ENCODE measurements at regions not wholly inside any gene's neighbourhood (a gene's known extent, or its start where the extent isn't known, plus 50 kb on each side); places are given as distances from the start of the nearest gene placed in this dataset.

GRCh38 chr3:120838441-120839091 lies 69.4 kb upstream of the STXBP5L start:
- DNase-seq (ENCODE audit: low read depth, low spot score) = no peak

DNA sequence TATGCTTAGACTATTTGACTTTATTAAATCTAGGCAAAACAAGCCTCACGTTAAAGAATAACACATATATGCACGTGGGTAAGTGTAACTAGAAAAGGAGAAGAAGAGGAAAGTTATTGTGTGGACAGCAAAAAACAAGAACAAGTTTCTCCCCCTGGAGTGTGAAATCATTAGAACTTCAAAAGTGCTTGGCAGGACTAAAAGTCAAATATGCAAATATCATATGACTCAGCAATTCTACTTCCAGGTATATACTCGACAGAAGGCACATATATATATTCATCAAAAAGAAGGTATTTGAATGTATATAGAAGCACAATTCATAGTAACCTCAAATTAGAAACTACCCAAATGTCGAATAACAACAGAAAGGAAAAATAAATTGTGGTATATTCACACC lies 68.9 kb upstream of the STXBP5L start:
- no peak for DNase-seq (ENCODE audit: low read depth, low spot score)

DNA sequence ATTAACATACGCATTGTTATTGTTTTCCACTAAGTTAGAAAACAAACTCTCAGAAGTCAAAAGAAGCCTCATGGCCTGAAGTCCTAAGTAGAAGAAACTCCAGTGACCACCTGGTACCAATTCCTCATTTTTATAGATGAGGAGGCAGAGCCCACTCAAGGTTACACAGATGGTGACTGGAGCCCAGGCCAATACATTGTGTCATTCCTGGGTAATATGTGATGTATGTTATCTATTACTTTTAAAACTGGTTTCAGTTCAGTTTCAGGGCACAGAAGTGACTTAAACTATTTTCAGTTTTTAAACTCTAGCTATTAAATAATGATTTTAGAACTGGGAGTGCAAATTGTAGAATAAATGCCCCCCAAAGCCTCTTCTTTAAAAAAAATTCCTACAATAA lies 66.7 kb upstream of the STXBP5L start:
- DNase-seq (ENCODE audit: low read depth, low spot score) = no peak

DNA sequence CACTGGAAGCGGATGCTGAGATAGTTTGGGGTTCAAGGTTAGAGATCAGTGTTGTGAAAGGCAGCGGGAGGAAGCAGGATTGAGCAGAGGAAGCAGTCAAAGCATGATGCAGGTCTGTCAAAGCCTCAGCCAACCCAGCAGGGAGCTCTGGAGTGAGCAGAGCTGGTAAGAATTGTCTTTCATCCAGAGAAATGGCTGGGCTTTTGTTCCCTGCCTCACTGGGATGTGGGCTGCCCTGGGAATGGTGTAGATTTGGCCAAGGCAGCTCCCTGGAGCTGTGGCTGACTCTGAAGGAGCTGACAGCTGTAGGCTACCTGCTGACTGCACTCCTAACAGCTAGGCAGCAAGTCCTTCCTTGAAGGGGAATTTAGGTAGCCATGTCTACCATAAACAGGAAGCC lies 61.9 kb upstream of the STXBP5L start:
- DNase-seq (ENCODE audit: low read depth, low spot score) = peak; percentile 57

- no peak for DNase-seq (ENCODE audit: low read depth, low spot score)
Observed at GRCh38 chr3:120848503-120848902, 59.5 kb upstream of the STXBP5L start.

DNA sequence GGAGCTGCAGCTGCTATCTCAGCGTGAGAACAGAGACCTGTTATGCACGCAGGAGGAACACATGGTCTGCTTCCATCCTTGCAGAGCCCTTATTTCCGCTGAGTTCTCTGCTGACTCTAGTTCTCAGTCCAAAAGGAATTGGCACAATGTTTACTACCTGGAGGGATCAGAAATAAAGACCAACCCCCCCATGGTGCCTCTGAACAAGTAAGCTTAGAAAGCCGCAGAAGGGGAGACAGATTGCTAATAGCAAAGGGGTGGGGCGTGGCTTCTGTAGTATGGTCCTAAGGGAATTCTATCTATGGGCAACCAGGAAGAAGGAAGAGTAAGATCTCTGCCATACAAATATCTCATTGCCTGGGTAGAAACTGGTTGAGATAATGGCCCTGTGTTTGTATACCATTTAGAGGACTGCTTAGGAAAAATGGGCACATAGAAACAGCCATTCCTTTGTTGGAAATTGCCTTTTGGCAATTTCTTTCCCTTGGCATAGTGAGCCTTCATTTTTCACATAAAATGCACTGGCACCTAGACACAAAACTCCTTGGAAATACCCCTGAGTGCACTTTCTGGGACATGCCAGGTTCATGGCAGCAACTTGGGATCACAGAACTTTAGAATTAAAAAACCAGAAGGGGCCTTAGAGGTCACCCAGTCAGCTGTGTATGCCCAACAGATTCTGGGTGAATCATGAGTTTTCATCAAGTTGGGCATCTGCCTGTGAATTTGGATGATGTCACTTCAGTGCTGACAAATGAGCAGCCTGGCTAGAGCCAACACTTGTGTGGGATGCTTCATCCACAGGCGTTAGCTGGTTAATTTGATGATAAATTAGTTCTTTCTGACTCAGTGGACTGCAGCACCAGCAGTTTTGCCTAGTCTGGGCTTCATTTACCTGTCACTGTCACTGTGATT lies 57.4 kb upstream of the STXBP5L start:
- no peak for DNase-seq (ENCODE audit: low read depth, low spot score)

- no peak for DNase-seq (ENCODE audit: low read depth, low spot score)
Observed at GRCh38 chr3:120852412-120852811, 55.6 kb upstream of the STXBP5L start.

DNA sequence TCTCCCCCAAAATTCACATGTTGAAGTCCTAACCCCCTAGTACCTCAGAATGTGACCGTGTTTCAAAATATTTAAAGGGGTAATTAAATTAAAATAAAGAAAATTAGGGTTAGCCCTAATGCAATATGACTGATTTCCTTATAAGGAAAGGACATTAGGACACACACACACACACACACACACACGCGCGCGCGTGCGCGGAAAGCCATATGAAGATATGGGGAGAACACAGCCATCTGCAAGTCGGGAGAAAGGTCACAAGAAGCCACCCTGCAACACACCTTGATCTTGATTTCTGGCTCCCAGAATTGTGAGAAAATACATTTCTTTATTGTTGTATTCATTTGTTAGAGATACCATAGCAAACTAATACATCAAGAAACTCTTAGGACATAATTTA lies 54.6 kb upstream of the STXBP5L start:
- no peak for DNase-seq (ENCODE audit: low read depth, low spot score)

- no peak for DNase-seq (ENCODE audit: low read depth, low spot score)
Observed at GRCh38 chr3:120854908-120855526, 53.0 kb upstream of the STXBP5L start.

DNA sequence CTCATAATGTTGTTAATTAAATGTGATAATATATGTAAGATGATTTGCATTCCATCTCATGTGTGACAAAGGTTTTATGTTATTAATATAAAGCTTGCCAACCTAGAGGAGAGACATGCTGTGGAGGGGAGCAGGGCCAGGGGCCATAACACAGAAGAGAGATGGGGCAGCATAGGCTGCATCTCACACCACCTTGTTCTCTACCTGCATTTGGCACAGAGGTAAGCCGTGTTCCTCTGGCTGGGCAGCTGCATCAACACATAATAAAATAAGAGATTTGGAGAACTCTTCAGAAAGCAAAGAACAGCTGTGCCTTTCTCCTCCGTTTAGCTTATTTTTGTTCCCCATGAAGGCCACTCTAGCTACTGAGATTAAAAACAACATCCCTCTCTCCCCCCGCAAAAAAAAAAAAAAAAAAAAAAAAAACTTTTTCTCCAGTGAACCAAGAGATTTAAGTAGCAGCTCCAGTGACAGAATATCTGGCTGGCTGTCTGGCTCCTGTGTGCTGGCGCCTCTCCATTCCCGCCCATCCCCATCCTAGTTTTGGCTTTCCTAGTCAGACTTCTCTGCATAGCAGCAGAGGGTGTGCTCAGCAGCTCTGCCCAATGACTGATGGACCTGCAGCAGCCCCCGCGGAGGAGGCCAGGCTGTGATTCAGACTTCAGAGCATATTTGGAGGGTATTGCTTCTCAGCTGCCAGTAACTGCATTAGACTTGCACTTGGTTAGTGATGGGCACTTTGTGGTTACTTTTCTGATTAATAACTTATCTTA lies 52.2 kb upstream of the STXBP5L start:
- peak; percentile 4 for DNase-seq (ENCODE audit: low read depth, low spot score)

Measured in ELF-1 (cell line).